OCI-LY7 (cell line): ENCODE measurements at regions not wholly inside any gene's neighbourhood (a gene's known extent, or its start where the extent isn't known, plus 50 kb on each side); places are given as distances from the start of the nearest gene placed in this dataset.

Experiments
- BruUV-seq: library from RNA; stranded (reverse); fragments of 400-500 nt; replicated peaks from 2 replicates; lab custom pipeline; 2021; lab: Mats Ljungman, UMichigan
- CTCF ChIA-PET: fragments of 300-600 bp; sonication (Branson Sonifier 250); formaldehyde crosslinking; loops from one replicate; lab custom pipeline; 2022; ENCODE audit warnings: antibody characterized with exemption; ENCODE audit not compliant: unreplicated experiment; lab: Charles Lee
- POLR2A ChIA-PET: fragments of 300-600 bp; sonication (Branson Sonifier 250); formaldehyde crosslinking; loops from one replicate; lab custom pipeline; 2022; ENCODE audit warnings: antibody characterized with exemption; lab: Charles Lee
- DNase-seq: peaks from one replicate; pipeline ENCODE4 v3.0.0-alpha.2; 2015; ENCODE audit warnings: low spot score
- H2AFZ ChIP-seq: fragments of 200-600 bp; sonication (generic), shearing (Covaris generic); 2 replicates; pipeline ENCODE4 v1.6.1; 2014; ENCODE audit warnings: mild to moderate bottlenecking, antibody characterized with exemption, low read length, moderate library complexity
- H3K27ac ChIP-seq: fragments of 200-600 bp; sonication (generic); 2 replicates; pipeline ENCODE4 v1.5.1; 2014; ENCODE audit warnings: mixed run types, low read depth, mild to moderate bottlenecking, moderate library complexity, low read length, inconsistent platforms; ENCODE audit not compliant: poor library complexity, severe bottlenecking
- H3K36me3 ChIP-seq: fragments of 200-600 bp; sonication (generic); 2 replicates; pipeline ENCODE4 v1.6.1; 2014; ENCODE audit warnings: mild to moderate bottlenecking, antibody characterized with exemption, low read length, moderate library complexity, mixed read lengths; ENCODE audit not compliant: insufficient read depth
- H3K4me1 ChIP-seq: fragments of 200-600 bp; sonication (generic); 2 replicates; pipeline ENCODE4 v1.5.1; 2014; ENCODE audit warnings: mild to moderate bottlenecking, low read length; ENCODE audit not compliant: insufficient read depth, poor library complexity, severe bottlenecking
- H3K4me2 ChIP-seq: fragments of 200-600 bp; sonication (generic); 2 replicates; pipeline ENCODE4 v1.6.1; 2014; ENCODE audit warnings: mild to moderate bottlenecking, low read length
- H3K4me3 ChIP-seq: fragments of 200-600 bp; sonication (generic); 2 replicates; pipeline ENCODE4 v1.5.1; 2014; ENCODE audit warnings: mild to moderate bottlenecking, low read depth, low read length; ENCODE audit not compliant: poor library complexity, severe bottlenecking
- H3K79me2 ChIP-seq: fragments of 200-600 bp; sonication (generic); 2 replicates; pipeline ENCODE4 v1.6.1; 2016; ENCODE audit warnings: low read depth, mild to moderate bottlenecking, low read length, moderate library complexity, mixed read lengths; ENCODE audit not compliant: insufficient read depth
- H3K9me2 ChIP-seq: fragments of 200-600 bp; sonication (generic); 2 replicates; pipeline ENCODE4 v1.6.1; 2016; ENCODE audit warnings: mild to moderate bottlenecking, low read length, mixed read lengths; ENCODE audit not compliant: insufficient read depth
- H3K9me3 ChIP-seq: fragments of 200-600 bp; sonication (generic); 2 replicates; pipeline ENCODE4 v1.6.1; 2014; ENCODE audit warnings: mild to moderate bottlenecking, mixed run types, low read length, mixed read lengths
- H4K20me1 ChIP-seq: fragments of 200-600 bp; sonication (generic); 2 replicates; pipeline ENCODE4 v1.6.1; 2014; ENCODE audit warnings: mild to moderate bottlenecking, antibody characterized with exemption, low read length, moderate library complexity, mixed read lengths; ENCODE audit not compliant: insufficient read depth
- EZH2phosphoT487 ChIP-seq: fragments of 200-600 bp; sonication (generic); IDR thresholded peaks from 2 replicates; pipeline ENCODE4 v1.6.1; 2018; ENCODE audit warnings: low read depth, borderline replicate concordance, mild to moderate bottlenecking, mixed run types, antibody characterized with exemption, low read length, moderate library complexity, mixed read lengths
- intact Hi-C: fragments of 100-400 bp; cut with micrococcal nuclease; formaldehyde crosslinking; loops from one replicate; pipeline ENCODE4 v1.10.0; 2022; ENCODE audit not compliant: unreplicated experiment
- TF ChIP-seq, protein P1 (sequence below): fragments of 200-600 bp; sonication (generic); conservative IDR thresholded peaks from 2 replicates; pipeline ENCODE4 v1.5.1; 2014; ENCODE audit warnings: mild to moderate bottlenecking, antibody characterized with exemption, low read length, moderate library complexity, mixed read lengths

GRCh38 chr21:34201001-34201400 lies 127.6 kb downstream of the MRPS6 start:
- H4K20me1 ChIP-seq, result no peaks in the 10 kb centered on the region
- no peak for TF ChIP-seq EZH2phosphoT487
- TF ChIP-seq, protein P1, sequence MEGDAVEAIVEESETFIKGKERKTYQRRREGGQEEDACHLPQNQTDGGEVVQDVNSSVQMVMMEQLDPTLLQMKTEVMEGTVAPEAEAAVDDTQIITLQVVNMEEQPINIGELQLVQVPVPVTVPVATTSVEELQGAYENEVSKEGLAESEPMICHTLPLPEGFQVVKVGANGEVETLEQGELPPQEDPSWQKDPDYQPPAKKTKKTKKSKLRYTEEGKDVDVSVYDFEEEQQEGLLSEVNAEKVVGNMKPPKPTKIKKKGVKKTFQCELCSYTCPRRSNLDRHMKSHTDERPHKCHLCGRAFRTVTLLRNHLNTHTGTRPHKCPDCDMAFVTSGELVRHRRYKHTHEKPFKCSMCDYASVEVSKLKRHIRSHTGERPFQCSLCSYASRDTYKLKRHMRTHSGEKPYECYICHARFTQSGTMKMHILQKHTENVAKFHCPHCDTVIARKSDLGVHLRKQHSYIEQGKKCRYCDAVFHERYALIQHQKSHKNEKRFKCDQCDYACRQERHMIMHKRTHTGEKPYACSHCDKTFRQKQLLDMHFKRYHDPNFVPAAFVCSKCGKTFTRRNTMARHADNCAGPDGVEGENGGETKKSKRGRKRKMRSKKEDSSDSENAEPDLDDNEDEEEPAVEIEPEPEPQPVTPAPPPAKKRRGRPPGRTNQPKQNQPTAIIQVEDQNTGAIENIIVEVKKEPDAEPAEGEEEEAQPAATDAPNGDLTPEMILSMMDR, result no peak
- no peak overlapping the region for H3K4me2 ChIP-seq
- H3K9me2 ChIP-seq, result no peaks in the 10 kb centered on the region
- POLR2A ChIA-PET, result interaction anchor here (0.6 to 1.0 kb wide), 3 partner anchors 11 to 247 kb away, joined by 3 to 4 read pairs (median 3); no protein-coding TSS in a partner anchor
- intact Hi-C loops, result no loop called here
- peaks cover 9% of the 10 kb centered on the region for H3K4me1 ChIP-seq
- H3K9me3 ChIP-seq, result no peaks in the 10 kb centered on the region
- BruUV-seq, result no TSS peak
- H3K36me3 ChIP-seq, result no peaks in the 10 kb centered on the region
- DNase-seq, result no peak
- no peak overlapping the region for H3K4me3 ChIP-seq
- no peak overlapping the region for H3K27ac ChIP-seq
- CTCF ChIA-PET, result no interaction called here
- H3K79me2 ChIP-seq, result no peaks in the 10 kb centered on the region
- no peak overlapping the region for H2AFZ ChIP-seq

DNA sequence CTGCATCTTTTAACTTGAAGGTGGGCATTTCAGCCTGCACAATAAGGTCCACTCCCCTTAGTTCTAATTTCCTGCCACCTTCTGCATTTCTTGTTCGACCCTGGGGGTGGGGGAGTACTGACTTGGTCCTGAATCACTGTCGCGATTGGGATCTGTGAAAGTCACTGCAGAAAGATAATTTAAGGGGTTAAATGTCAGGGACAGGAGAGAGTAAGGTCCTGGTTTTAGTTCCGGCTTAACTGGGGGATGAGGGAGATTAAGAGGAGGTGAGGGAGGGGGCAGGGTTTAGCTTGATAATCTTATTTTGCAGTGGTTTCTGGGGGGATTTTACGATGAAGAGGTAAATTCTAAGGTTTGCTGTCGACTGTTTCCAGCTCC lies 128.1 kb downstream of the MRPS6 start:
- H3K4me2 ChIP-seq, result no peak overlapping the region
- CTCF ChIA-PET, result no interaction called here
- H3K9me2 ChIP-seq, result no peaks in the 10 kb centered on the region
- no peak overlapping the region for H3K4me3 ChIP-seq
- TF ChIP-seq EZH2phosphoT487, result no peak
- TF ChIP-seq, protein P1, result no peak
- no peaks in the 10 kb centered on the region for H3K9me3 ChIP-seq
- peaks cover 9% of the 10 kb centered on the region for H3K4me1 ChIP-seq
- no peak overlapping the region for H3K27ac ChIP-seq
- no TSS peak for BruUV-seq
- H2AFZ ChIP-seq, result no peak overlapping the region
- intact Hi-C loops, result no loop called here
- no peaks in the 10 kb centered on the region for H3K36me3 ChIP-seq
- H4K20me1 ChIP-seq, result no peaks in the 10 kb centered on the region
- DNase-seq, result no peak
- POLR2A ChIA-PET, result interaction anchor here (1.0 kb wide), 1 partner anchor 10 kb away, joined by 3 read pairs; no protein-coding TSS in a partner anchor
- no peaks in the 10 kb centered on the region for H3K79me2 ChIP-seq

- Histone ChIP-seq H3K79me2 (no peaks in the 10 kb centered on the region), H3K27ac (no peak overlapping the region), H3K36me3 (no peaks in the 10 kb centered on the region), H3K4me3 (no peak overlapping the region), H4K20me1 (no peaks in the 10 kb centered on the region), H2AFZ (no peak overlapping the region), H3K9me3 (no peaks in the 10 kb centered on the region), H3K4me1 (peaks cover 9% of the 10 kb centered on the region), H3K9me2 (no peaks in the 10 kb centered on the region), H3K4me2 (no peak overlapping the region)
- BruUV-seq, result no TSS peak
- no peak for TF ChIP-seq EZH2phosphoT487
- ChIA-PET POLR2A (interaction anchor here (0.6 kb wide), 1 partner anchor 10 kb away, joined by 4 read pairs; no protein-coding TSS in a partner anchor), CTCF (no interaction called here)
- no peak for DNase-seq
- intact Hi-C loops, result no loop called here
These were observed 129.4 kb downstream of the MRPS6 start for GRCh38 chr21:34202553-34203372.
